ENCODE measurements at regions not wholly inside any gene's neighbourhood (a gene's known extent, or its start where the extent isn't known, plus 50 kb on each side); places are given as distances from the start of the nearest gene placed in this dataset.

DNA sequence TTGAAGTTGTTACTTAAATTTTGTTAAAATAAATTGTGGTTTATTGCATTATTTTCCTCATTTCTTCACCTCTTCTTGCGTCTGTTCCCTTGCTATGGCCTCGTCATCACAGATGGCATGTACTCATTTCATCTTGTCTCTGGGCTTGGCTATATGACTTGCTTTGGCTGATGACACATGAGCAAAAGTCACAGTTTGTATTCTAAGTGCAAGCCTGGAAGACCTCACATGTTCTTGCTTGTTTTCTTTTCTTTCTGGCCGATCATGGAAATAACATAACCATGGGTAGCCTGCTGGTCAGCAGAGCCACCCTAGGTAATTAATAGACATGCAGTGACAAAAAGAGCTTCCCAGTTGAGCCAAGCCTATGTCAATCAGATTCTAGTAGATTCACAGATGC is 527.9 kb downstream of the SPRY1 start:
- TF ChIP-seq, protein P1, sequence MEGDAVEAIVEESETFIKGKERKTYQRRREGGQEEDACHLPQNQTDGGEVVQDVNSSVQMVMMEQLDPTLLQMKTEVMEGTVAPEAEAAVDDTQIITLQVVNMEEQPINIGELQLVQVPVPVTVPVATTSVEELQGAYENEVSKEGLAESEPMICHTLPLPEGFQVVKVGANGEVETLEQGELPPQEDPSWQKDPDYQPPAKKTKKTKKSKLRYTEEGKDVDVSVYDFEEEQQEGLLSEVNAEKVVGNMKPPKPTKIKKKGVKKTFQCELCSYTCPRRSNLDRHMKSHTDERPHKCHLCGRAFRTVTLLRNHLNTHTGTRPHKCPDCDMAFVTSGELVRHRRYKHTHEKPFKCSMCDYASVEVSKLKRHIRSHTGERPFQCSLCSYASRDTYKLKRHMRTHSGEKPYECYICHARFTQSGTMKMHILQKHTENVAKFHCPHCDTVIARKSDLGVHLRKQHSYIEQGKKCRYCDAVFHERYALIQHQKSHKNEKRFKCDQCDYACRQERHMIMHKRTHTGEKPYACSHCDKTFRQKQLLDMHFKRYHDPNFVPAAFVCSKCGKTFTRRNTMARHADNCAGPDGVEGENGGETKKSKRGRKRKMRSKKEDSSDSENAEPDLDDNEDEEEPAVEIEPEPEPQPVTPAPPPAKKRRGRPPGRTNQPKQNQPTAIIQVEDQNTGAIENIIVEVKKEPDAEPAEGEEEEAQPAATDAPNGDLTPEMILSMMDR (IDR thresholded peaks at IDR 0.05) = no peak
- TF ChIP-seq POLR2AphosphoS5 (IDR thresholded peaks at IDR 0.05) (no peak), EP300 (IDR thresholded peaks at IDR 0.05) (no peak), POLR2A (IDR thresholded peaks at IDR 0.05) (no peak)

Measured in sigmoid colon (tissue), 4 donors.